ENCODE measurements at regions not wholly inside any gene's neighbourhood (a gene's known extent, or its start where the extent isn't known, plus 50 kb on each side); places are given as distances from the start of the nearest gene placed in this dataset.

- Histone ChIP-seq H3K79me2 (ENCODE audit: control insufficient read depth in 1 of 2, insufficient read depth in 2 of 2, low read length in 2 of 2) (no peaks in the 10 kb centered on the region), H4K91ac (replicated peaks; ENCODE audit: insufficient read length, low read length) (no peak overlapping the region), H3K4ac (replicated peaks; ENCODE audit: insufficient read length, low read depth, low read length) (no peak overlapping the region), H3K4me1 (replicated peaks in 1 of 4; ENCODE audit: control insufficient read depth in 3 of 4, insufficient read depth in 4 of 4, low read length in 3 of 4) (no peaks in the 10 kb centered on the region), H3K14ac (ENCODE audit: insufficient read length) (no peak overlapping the region), H3K9me3 (ENCODE audit: insufficient read depth in 2 of 2, low read depth in 1 of 2, low read length in 1 of 2) (no peaks in the 10 kb centered on the region), H2BK120ac (replicated peaks; ENCODE audit: low read depth, low read length) (no peak overlapping the region), H4K20me1 (replicated peaks in 1 of 2; ENCODE audit: control insufficient read depth in 1 of 2, insufficient read depth in 2 of 2, low read length in 2 of 2) (no peaks in the 10 kb centered on the region), H2AK5ac (ENCODE audit: low read depth, low read length) (no peak overlapping the region), H2BK5ac (ENCODE audit: low read depth, low read length) (no peak overlapping the region), H3K56ac (replicated peaks; ENCODE audit: insufficient read length, low read depth, low read length) (no peak overlapping the region), H2BK20ac (ENCODE audit: low read length) (no peak overlapping the region), H4K8ac (ENCODE audit: extremely low read depth, insufficient read depth, low read length) (no peak overlapping the region), H3K23ac (ENCODE audit: insufficient read length) (no peak overlapping the region), H3K36me3 (ENCODE audit: control insufficient read depth in 2 of 4, insufficient read depth in 4 of 4, low read length in 3 of 4) (no peaks in the 10 kb centered on the region), H3K9ac (replicated peaks in 1 of 4; ENCODE audit: extremely low read depth in 1 of 4, low read depth in 3 of 4, low read length in 3 of 4) (no peak overlapping the region), H3K4me2 (ENCODE audit: insufficient read depth in 1 of 2, low read depth in 2 of 2, low read length in 2 of 2) (no peak overlapping the region), H3K27ac (ENCODE audit: low read depth, low read length) (no peak overlapping the region), H3K27me3 (replicated peaks in 1 of 4; ENCODE audit: control insufficient read depth in 3 of 4, extremely low read depth in 1 of 4, insufficient read depth in 3 of 4, low read length in 3 of 4) (peaks cover 0 to under 1% (median 0%) of the 10 kb centered on the region in 4 experiments; a peak in 1 of 7 replicates), H2BK12ac (ENCODE audit: low read depth, low read length) (no peak overlapping the region), H3K18ac (ENCODE audit: extremely low read depth, low read length) (no peak overlapping the region), H3K23me2 (ENCODE audit: low read depth, low read length) (no peaks in the 10 kb centered on the region), H2AFZ (ENCODE audit: low read length) (no peak overlapping the region), H2BK15ac (ENCODE audit: low read length) (no peak overlapping the region), H3K4me3 (ENCODE audit: extremely low read depth in 1 of 4, insufficient read depth in 2 of 4, low read depth in 3 of 4, low read length in 4 of 4) (no peak overlapping the region), H3K79me1 (ENCODE audit: low read depth, low read length) (no peaks in the 10 kb centered on the region), H4K5ac (ENCODE audit: insufficient read length, low read depth, low read length) (no peak overlapping the region)
- FAIRE-seq (no peak), DNase-seq (ENCODE audit: low read depth in 1 of 2, low spot score in 2 of 2) (no peak)
- 90% methylated on average over 5 of the region's 5 CpGs; no CpG with 5 or more reads in 1 of the 2 experiments for WGBS, 2 experiments (ENCODE audit: extremely low coverage in 1 of 2, insufficient coverage in 1 of 2, insufficient read length in 1 of 2, insufficient replicate concordance in 2 of 2, low coverage in 1 of 2, low lambda C conversion rate in 2 of 2, missing lambda C conversion rate in 1 of 2)
- ChIA-PET POLR2A (ENCODE audit: partially characterized antibody) (no interaction called here), CTCF (ENCODE audit: partially characterized antibody) (interaction anchor here (0.9 to 1.4 kb wide), 2 partner anchors 8 to 11 kb away, joined by 3 read pairs; no protein-coding TSS in a partner anchor)
- TF ChIP-seq HDAC2 (IDR thresholded peaks at IDR 0.05; ENCODE audit: borderline replicate concordance in 1 of 2, low read depth in 2 of 2, low read length in 2 of 2) = no peak
- no peak for TF ChIP-seq ZNF274 (IDR thresholded peaks at IDR 0.05; ENCODE audit: borderline replicate concordance, extremely low read depth, low read length)
- TF ChIP-seq HDAC6 (IDR thresholded peaks at IDR 0.05; ENCODE audit: low read depth, low read length) = no peak
- no peak for TF ChIP-seq BRCA1 (IDR thresholded peaks at IDR 0.05; ENCODE audit: low read depth, low read length)
- TF ChIP-seq SAP30 (IDR thresholded peaks at IDR 0.05; ENCODE audit: insufficient read depth, insufficient replicate concordance, low read length) = no peak
- TF ChIP-seq ATF2 (IDR thresholded peaks at IDR 0.05; ENCODE audit: low read length) = no peak
- no peak for TF ChIP-seq RXRA (IDR thresholded peaks at IDR 0.05; ENCODE audit: insufficient read depth, low read depth, low read length)
- TF ChIP-seq NANOG (IDR thresholded peaks at IDR 0.05; ENCODE audit: insufficient read depth, low read depth, low read length, poor library complexity, severe bottlenecking) = no peak
- no peak for TF ChIP-seq CBX5 (IDR thresholded peaks at IDR 0.05; ENCODE audit: low read depth, low read length)
- no peak for TF ChIP-seq SP1 (IDR thresholded peaks at IDR 0.05; ENCODE audit: low read depth, low read length)
Observed at GRCh38 chr15:96106628-96107027, 223.9 kb upstream of the NR2F2 start.

All from H1 (cell line).